Vagina (tissue), 2 donors: ENCODE measurements at regions not wholly inside any gene's neighbourhood (a gene's known extent, or its start where the extent isn't known, plus 50 kb on each side); places are given as distances from the start of the nearest gene placed in this dataset.

ENCODE experiments used
- DNase-seq, 2 donors: peaks; one replicate each; pipeline ENCODE4 v3.0.0-alpha.2; 2017; ENCODE audit errors: extremely low spot score in 2 of 2
- H3K27ac ChIP-seq: fragments of 200-600 bp; sonication (generic); one replicate; pipeline ENCODE4 v1.5.1; 2019
- H3K27me3 ChIP-seq: fragments of 200-600 bp; sonication (generic); one replicate; pipeline ENCODE4 v1.5.1; 2019
- H3K36me3 ChIP-seq, 2 donors: fragments of 200-600 bp; sonication (generic); one replicate each; pipeline ENCODE4 v1.5.1; 2017 to 2019
- H3K4me1 ChIP-seq: fragments of 200-600 bp; sonication (generic); one replicate; pipeline ENCODE4 v1.5.1; 2019
- H3K4me3 ChIP-seq, 2 donors: fragments of 200-600 bp; sonication (generic); 1 replicate in 1 of 2; 2 replicates in 1 of 2; pipeline ENCODE4 v1.5.1; 2016 to 2019
- H3K9me3 ChIP-seq: fragments of 200-600 bp; sonication (generic); one replicate; pipeline ENCODE4 v1.5.1; 2019
- CTCF ChIP-seq, 3 experiments: fragments of 450-650 bp in 2 of 3; fragments of 200-600 bp in 1 of 3; sonication (generic) in 1 of 3; IDR thresholded peaks; one replicate each; pipeline ENCODE4 v1.5.1; 2017 to 2019; ENCODE audit warnings: antibody characterized with exemption in 3 of 3, mild to moderate bottlenecking in 2 of 3, moderate library complexity in 2 of 3
- POLR2A ChIP-seq, 2 donors: fragments of 450-650 bp; IDR thresholded peaks; one replicate each; pipeline ENCODE4 v1.6.1; 2017; ENCODE audit warnings: antibody characterized with exemption in 2 of 2, mild to moderate bottlenecking in 2 of 2, moderate library complexity in 2 of 2
- POLR2AphosphoS5 ChIP-seq, 2 donors: sonication (generic); formaldehyde crosslinking; IDR thresholded peaks; one replicate each; pipeline ENCODE4 v1.9.0; 2017; ENCODE audit warnings: antibody characterized with exemption in 2 of 2, mild to moderate bottlenecking in 2 of 2, low read depth in 1 of 2; ENCODE audit not compliant: insufficient read depth in 1 of 2
- intact Hi-C: fragments of 100-400 bp; cut with DNase I; formaldehyde crosslinking; loops from one replicate; pipeline ENCODE4 v1.15.1; 2023

GRCh38 chr3:105938101-105938500 is 69.3 kb upstream of the CBLB start:
- peak overlapping the region in 1 of 2 donors; percentile 18 for H3K4me3 ChIP-seq

GRCh38 chr3:105938806-105939205 is 70.0 kb upstream of the CBLB start:
- intact Hi-C loops: no loop called here
- H3K27ac ChIP-seq: no peak overlapping the region
- no peak overlapping the region for H3K4me3 ChIP-seq
- TF ChIP-seq POLR2A (IDR thresholded peaks at IDR 0.05) (no peak), CTCF (IDR thresholded peaks at IDR 0.05) (no peak), POLR2AphosphoS5 (IDR thresholded peaks at IDR 0.05; ENCODE audit: insufficient read depth in 1 of 2, low read depth in 1 of 2) (no peak)
- H3K4me1 ChIP-seq: peaks cover 18% of the 10 kb centered on the region
- no peaks in the 10 kb centered on the region for H3K27me3 ChIP-seq
- DNase-seq: no peak
- no peaks in the 10 kb centered on the region for H3K36me3 ChIP-seq
- H3K9me3 ChIP-seq: no peaks in the 10 kb centered on the region

More at GRCh38 chr3:105938101-105938500, 69.3 kb upstream of the CBLB start:
- intact Hi-C loops: no loop called here
- TF ChIP-seq POLR2AphosphoS5 (IDR thresholded peaks at IDR 0.05; ENCODE audit: insufficient read depth in 1 of 2, low read depth in 1 of 2) (no peak), POLR2A (IDR thresholded peaks at IDR 0.05) (no peak), CTCF (IDR thresholded peaks at IDR 0.05) (no peak)
- Histone ChIP-seq H3K27me3 (no peaks in the 10 kb centered on the region), H3K9me3 (no peaks in the 10 kb centered on the region), H3K4me1 (peaks cover 18% of the 10 kb centered on the region), H3K36me3 (no peaks in the 10 kb centered on the region), H3K27ac (no peak overlapping the region)
- no peak for DNase-seq

GRCh38 chr3:105944276-105944675 is 75.5 kb upstream of the CBLB start:
- Histone ChIP-seq H3K36me3 (no peaks in the 10 kb centered on the region), H3K27ac (no peak overlapping the region), H3K4me1 (no peaks in the 10 kb centered on the region), H3K9me3 (no peaks in the 10 kb centered on the region), H3K4me3 (no peak overlapping the region), H3K27me3 (no peaks in the 10 kb centered on the region)
- TF ChIP-seq POLR2AphosphoS5 (IDR thresholded peaks at IDR 0.05; ENCODE audit: insufficient read depth in 1 of 2, low read depth in 1 of 2): no peak
- TF ChIP-seq CTCF (IDR thresholded peaks at IDR 0.05): no peak
- TF ChIP-seq POLR2A (IDR thresholded peaks at IDR 0.05): no peak
- intact Hi-C loops: no loop called here
- no peak for DNase-seq

GRCh38 chr3:105944721-105945120 is 75.9 kb upstream of the CBLB start:
- H3K4me1 ChIP-seq: no peaks in the 10 kb centered on the region
- no peak overlapping the region for H3K27ac ChIP-seq
- no peak for DNase-seq
- no peaks in the 10 kb centered on the region for H3K9me3 ChIP-seq
- no peaks in the 10 kb centered on the region for H3K36me3 ChIP-seq
- intact Hi-C loops: no loop called here
- H3K27me3 ChIP-seq: no peaks in the 10 kb centered on the region
- TF ChIP-seq POLR2A (IDR thresholded peaks at IDR 0.05): no peak
- no peak for TF ChIP-seq POLR2AphosphoS5 (IDR thresholded peaks at IDR 0.05; ENCODE audit: insufficient read depth in 1 of 2, low read depth in 1 of 2)
- no peak for TF ChIP-seq CTCF (IDR thresholded peaks at IDR 0.05)
- no peak overlapping the region for H3K4me3 ChIP-seq

GRCh38 chr3:105948101-105948500 is 79.3 kb upstream of the CBLB start:
- H3K36me3 ChIP-seq: no peaks in the 10 kb centered on the region
- DNase-seq: no peak
- no peak overlapping the region for H3K4me3 ChIP-seq
- intact Hi-C loops: no loop called here
- no peaks in the 10 kb centered on the region for H3K27me3 ChIP-seq
- TF ChIP-seq POLR2A (IDR thresholded peaks at IDR 0.05) (no peak), CTCF (IDR thresholded peaks at IDR 0.05) (no peak), POLR2AphosphoS5 (IDR thresholded peaks at IDR 0.05; ENCODE audit: insufficient read depth in 1 of 2, low read depth in 1 of 2) (no peak)
- no peaks in the 10 kb centered on the region for H3K9me3 ChIP-seq
- H3K4me1 ChIP-seq: no peaks in the 10 kb centered on the region
- no peak overlapping the region for H3K27ac ChIP-seq
